PC-3 (cell line): ENCODE measurements at regions not wholly inside any gene's neighbourhood (a gene's known extent, or its start where the extent isn't known, plus 50 kb on each side); places are given as distances from the start of the nearest gene placed in this dataset.

Experiments
- ATAC-seq: fragments of 200-7000 bp; cut with Tn5 transposase; 2 replicates; pipeline ENCODE4 v1.9.1; 2020; ENCODE audit warnings: mild to moderate bottlenecking, moderate library complexity
- BruUV-seq: library from RNA; stranded (reverse); fragments of 400-500 nt; replicated peaks from 2 replicates; lab custom pipeline; 2021; lab: Mats Ljungman, UMichigan
- CTCF ChIA-PET: fragments of 300-600 bp; sonication (Branson Sonifier 250); formaldehyde crosslinking; loops from one replicate; lab custom pipeline; 2022; ENCODE audit warnings: antibody characterized with exemption; lab: Charles Lee
- POLR2A ChIA-PET: fragments of 300-600 bp; sonication (Branson Sonifier 250); formaldehyde crosslinking; loops from one replicate; lab custom pipeline; 2022; ENCODE audit warnings: antibody characterized with exemption; ENCODE audit not compliant: unreplicated experiment; lab: Charles Lee
- DNase-seq: peaks from one replicate; pipeline ENCODE4 v3.0.0-alpha.2; 2015
- H2AFZ ChIP-seq: fragments of 300-600 bp; sonication (generic); 2 replicates; pipeline ENCODE4 v1.6.0; 2016; ENCODE audit warnings: antibody characterized with exemption, low read length
- H3F3A ChIP-seq: fragments of 300-600 bp; sonication (generic); one replicate; pipeline ENCODE4 v1.6.0; 2017; ENCODE audit warnings: antibody characterized with exemption, low read length, control low read depth, mild to moderate bottlenecking; ENCODE audit not compliant: unreplicated experiment
- H3K27ac ChIP-seq: fragments of 300-600 bp; sonication (generic); 2 replicates; pipeline ENCODE4 v1.5.1; 2016; ENCODE audit warnings: mild to moderate bottlenecking, low read length
- H3K27me3 ChIP-seq: fragments of 300-600 bp; sonication (generic); 2 replicates; pipeline ENCODE4 v1.6.1; 2016; ENCODE audit warnings: low read length, mixed read lengths
- H3K36me3 ChIP-seq: fragments of 300-600 bp; sonication (generic); 2 replicates; pipeline ENCODE4 v1.6.1; 2016; ENCODE audit warnings: low read depth, mixed run types, low read length, mixed read lengths
- H3K4me1 ChIP-seq: fragments of 300-600 bp; sonication (generic); 2 replicates; pipeline ENCODE4 v1.5.1; 2016; ENCODE audit warnings: low read length; ENCODE audit not compliant: insufficient read depth
- H3K4me2 ChIP-seq: fragments of 300-600 bp; sonication (generic); 2 replicates; pipeline ENCODE4 v1.6.0; 2016; ENCODE audit warnings: low read length
- H3K4me3 ChIP-seq: fragments of 300-600 bp; sonication (generic); 2 replicates; pipeline ENCODE4 v1.5.1; 2016; ENCODE audit warnings: mild to moderate bottlenecking, low read length, mixed read lengths
- H3K79me2 ChIP-seq: fragments of 300-600 bp; sonication (generic); 2 replicates; pipeline ENCODE4 v1.6.1; 2017; ENCODE audit warnings: low read length, mixed read lengths
- H3K9ac ChIP-seq: fragments of 300-600 bp; sonication (generic); 2 replicates; pipeline ENCODE4 v1.6.0; 2016; ENCODE audit warnings: mild to moderate bottlenecking, low read length
- H3K9me2 ChIP-seq: fragments of 300-600 bp; sonication (generic); replicated peaks from 2 replicates; pipeline ENCODE4 v1.6.1; 2016; ENCODE audit warnings: mixed run types, low read length, mixed read lengths
- H3K9me3 ChIP-seq: fragments of 300-600 bp; sonication (generic); 2 replicates; pipeline ENCODE4 v1.6.1; 2016; ENCODE audit warnings: low read length, mixed read lengths
- H4K20me1 ChIP-seq: fragments of 300-600 bp; sonication (generic); 2 replicates; pipeline ENCODE4 v1.6.1; 2016; ENCODE audit warnings: low read length, mixed read lengths
- CTCF ChIP-seq: fragments of 300-600 bp; sonication (generic); conservative IDR thresholded peaks from 2 replicates; pipeline ENCODE4 v1.5.1; 2017; ENCODE audit warnings: antibody characterized with exemption, low read depth, mild to moderate bottlenecking, low read length
- EZH2 ChIP-seq: fragments of 300-600 bp; sonication (generic); IDR thresholded peaks from one replicate; pipeline ENCODE4 v1.6.1; 2017; ENCODE audit warnings: antibody characterized with exemption, mild to moderate bottlenecking, low read length; ENCODE audit not compliant: unreplicated experiment
- EZH2phosphoT487 ChIP-seq: fragments of 300-600 bp; sonication (generic); IDR thresholded peaks from 2 replicates; pipeline ENCODE4 v1.6.1; 2018; ENCODE audit warnings: mild to moderate bottlenecking, antibody characterized with exemption, low read length, borderline replicate concordance
- intact Hi-C: fragments of 100-400 bp; cut with micrococcal nuclease; formaldehyde crosslinking; loops from 2 replicates; pipeline ENCODE4 v1.9.0; 2023

- TF ChIP-seq EZH2, result no peak
- TF ChIP-seq CTCF, result no peak
- TF ChIP-seq EZH2phosphoT487, result no peak
- Histone ChIP-seq H3K4me2 (no peak overlapping the region), H2AFZ (no peak overlapping the region), H4K20me1 (no peaks in the 10 kb centered on the region), H3K9me3 (no peaks in the 10 kb centered on the region), H3K79me2 (no peaks in the 10 kb centered on the region), H3K9ac (no peak overlapping the region), H3K9me2 (no peaks in the 10 kb centered on the region), H3K27ac (no peak overlapping the region), H3K36me3 (no peaks in the 10 kb centered on the region), H3K4me1 (no peaks in the 10 kb centered on the region), H3F3A (no peaks in the 10 kb centered on the region), H3K27me3 (no peaks in the 10 kb centered on the region), H3K4me3 (no peak overlapping the region)
- no TSS peak for BruUV-seq
- DNase-seq (no peak), ATAC-seq (no peak)
- CTCF ChIA-PET, result no interaction called here
- POLR2A ChIA-PET, result no interaction called here
- intact Hi-C loops, result no loop called here
Observed at GRCh38 chr1:198867182-198867581, 228.3 kb downstream of the PTPRC start.

- no peaks in the 10 kb centered on the region for H3K36me3 ChIP-seq
- H3K4me2 ChIP-seq, result no peak overlapping the region
- DNase-seq, result no peak
- no peaks in the 10 kb centered on the region for H3K9me2 ChIP-seq
- H3K4me3 ChIP-seq, result no peak overlapping the region
- ChIA-PET POLR2A (no interaction called here), CTCF (no interaction called here)
- intact Hi-C loops, result no loop called here
- H3K4me1 ChIP-seq, result no peaks in the 10 kb centered on the region
- no peaks in the 10 kb centered on the region for H3K27me3 ChIP-seq
- no TSS peak for BruUV-seq
- ATAC-seq, result no peak
- TF ChIP-seq EZH2phosphoT487 (no peak), EZH2 (no peak), CTCF (no peak)
- no peaks in the 10 kb centered on the region for H3K79me2 ChIP-seq
- no peak overlapping the region for H3K9ac ChIP-seq
- no peak overlapping the region for H2AFZ ChIP-seq
- H4K20me1 ChIP-seq, result no peaks in the 10 kb centered on the region
- H3F3A ChIP-seq, result no peaks in the 10 kb centered on the region
- H3K9me3 ChIP-seq, result no peaks in the 10 kb centered on the region
- H3K27ac ChIP-seq, result no peak overlapping the region
Observed at GRCh38 chr1:198873696-198874230, 234.9 kb downstream of the PTPRC start.

- Histone ChIP-seq H2AFZ (no peak overlapping the region), H3K27me3 (no peaks in the 10 kb centered on the region), H3K4me3 (no peak overlapping the region), H3K36me3 (no peaks in the 10 kb centered on the region), H4K20me1 (no peaks in the 10 kb centered on the region), H3K9ac (no peak overlapping the region), H3K27ac (no peak overlapping the region), H3K4me1 (peaks cover 10% of the 10 kb centered on the region), H3K9me2 (no peaks in the 10 kb centered on the region), H3K4me2 (no peak overlapping the region), H3K79me2 (no peaks in the 10 kb centered on the region), H3F3A (no peaks in the 10 kb centered on the region), H3K9me3 (no peaks in the 10 kb centered on the region)
- ATAC-seq (no peak), DNase-seq (no peak)
- no peak for TF ChIP-seq EZH2
- no peak for TF ChIP-seq EZH2phosphoT487
- no peak for TF ChIP-seq CTCF
- BruUV-seq, result no TSS peak
- CTCF ChIA-PET, result no interaction called here
- POLR2A ChIA-PET, result no interaction called here
- intact Hi-C loops, result no loop called here
Observed at GRCh38 chr1:198876371-198876871, 237.6 kb downstream of the PTPRC start.
